H1 (cell line): ENCODE measurements at regions not wholly inside any gene's neighbourhood (a gene's known extent, or its start where the extent isn't known, plus 50 kb on each side); places are given as distances from the start of the nearest gene placed in this dataset.

ENCODE experiments used
- BCL11A ChIP-seq, 2 experiments: IDR thresholded peaks; one replicate each; pipeline ENCODE4 v1.6.1; 2011; ENCODE audit warnings: low read depth in 2 of 2, low read length in 2 of 2, mild to moderate bottlenecking in 2 of 2
- CHD1 ChIP-seq: IDR thresholded peaks from 2 replicates; pipeline ENCODE4 v1.6.1; 2012; ENCODE audit warnings: low read depth, low read length, improper control_type of control experiment
- CHD2 ChIP-seq: IDR thresholded peaks from 2 replicates; pipeline ENCODE4 v1.6.1; 2012; ENCODE audit warnings: low read length, improper control_type of control experiment
- CREB1 ChIP-seq: IDR thresholded peaks from 2 replicates; pipeline ENCODE4 v1.6.1; 2012; ENCODE audit warnings: inconsistent platforms
- CTCF ChIP-seq, 3 experiments: IDR thresholded peaks; 1 replicate in 2 of 3; 2 replicates in 1 of 3; pipeline versions ENCODE4 v1.5.1 to v1.6.1; 2011; ENCODE audit warnings: low read length in 3 of 3, mild to moderate bottlenecking in 3 of 3, inconsistent platforms in 2 of 3, low read depth in 1 of 3, moderate library complexity in 1 of 3; ENCODE audit not compliant: insufficient read depth in 1 of 3; ENCODE audit errors: control extremely low read depth in 1 of 3
- EP300 ChIP-seq, 2 experiments: IDR thresholded peaks; 1 replicate in 1 of 2; 2 replicates in 1 of 2; pipeline ENCODE4 v1.6.1; 2011 to 2012; ENCODE audit warnings: low read depth in 2 of 2, low read length in 2 of 2, mild to moderate bottlenecking in 2 of 2, borderline replicate concordance in 1 of 2, inconsistent platforms in 1 of 2, moderate library complexity in 1 of 2
- JUND ChIP-seq: IDR thresholded peaks from 2 replicates; pipeline ENCODE4 v1.6.1; 2011; ENCODE audit warnings: mild to moderate bottlenecking, improper control_type of control experiment, low read length
- MAFK ChIP-seq: IDR thresholded peaks from 2 replicates; pipeline ENCODE4 v1.6.1; 2012; ENCODE audit warnings: low read depth, mild to moderate bottlenecking, improper control_type of control experiment, low read length
- MAX ChIP-seq: IDR thresholded peaks from 2 replicates; pipeline ENCODE4 v1.6.1; 2012; ENCODE audit warnings: inconsistent platforms
- POLR2A ChIP-seq, 2 experiments: IDR thresholded peaks; 1 replicate in 1 of 2; 2 replicates in 1 of 2; pipeline ENCODE4 v1.6.1; 2011; ENCODE audit warnings: low read depth in 2 of 2, low read length in 2 of 2, mild to moderate bottlenecking in 2 of 2; ENCODE audit errors: control extremely low read depth in 1 of 2
- RAD21 ChIP-seq, 2 experiments: IDR thresholded peaks in 1 of 2; conservative IDR thresholded peaks in 1 of 2; 2 replicates each; pipeline ENCODE4 v1.6.1; 2011; ENCODE audit warnings: low read depth in 2 of 2, low read length in 2 of 2, improper control_type of control experiment in 1 of 2, inconsistent platforms in 1 of 2, mild to moderate bottlenecking in 1 of 2, moderate library complexity in 1 of 2
- SIN3A ChIP-seq, 2 experiments: IDR thresholded peaks in 1 of 2; conservative IDR thresholded peaks in 1 of 2; 2 replicates each; pipeline ENCODE4 v1.6.1; 2011 to 2012; ENCODE audit warnings: low read length in 2 of 2, improper control_type of control experiment in 1 of 2, low read depth in 1 of 2, mild to moderate bottlenecking in 1 of 2
- SP1 ChIP-seq: IDR thresholded peaks from 2 replicates; pipeline ENCODE4 v1.6.1; 2011; ENCODE audit warnings: low read depth, low read length
- USF2 ChIP-seq: IDR thresholded peaks from 2 replicates; pipeline ENCODE4 v1.6.1; 2011; ENCODE audit warnings: low read length, improper control_type of control experiment

- TF ChIP-seq SP1, result no peak
- no peak for TF ChIP-seq BCL11A (IDR thresholded peaks at IDR 0.05; ENCODE audit: low read depth in 2 of 2, low read length in 2 of 2)
- no peak for TF ChIP-seq MAFK
- TF ChIP-seq MAX, result no peak
- TF ChIP-seq CTCF (IDR thresholded peaks at IDR 0.05; ENCODE audit: control extremely low read depth in 1 of 3, insufficient read depth in 1 of 3, low read depth in 1 of 3, low read length in 3 of 3), result no peak
- TF ChIP-seq JUND, result no peak
- TF ChIP-seq CHD2, result no peak
- no peak for TF ChIP-seq SIN3A (conservative IDR thresholded peaks at IDR 0.05 in 1 of 2, IDR thresholded peaks at IDR 0.05 in 1 of 2; ENCODE audit: low read depth in 1 of 2, low read length in 2 of 2)
- no peak for TF ChIP-seq CHD1
- no peak for TF ChIP-seq CREB1
- no peak for TF ChIP-seq RAD21 (IDR thresholded peaks at IDR 0.05 in 1 of 2, conservative IDR thresholded peaks at IDR 0.05 in 1 of 2; ENCODE audit: low read depth in 2 of 2, low read length in 2 of 2)
- no peak for TF ChIP-seq EP300 (IDR thresholded peaks at IDR 0.05; ENCODE audit: borderline replicate concordance in 1 of 2, low read depth in 2 of 2, low read length in 2 of 2)
- no peak for TF ChIP-seq USF2
- no peak for TF ChIP-seq POLR2A (IDR thresholded peaks at IDR 0.05; ENCODE audit: control extremely low read depth in 1 of 2, low read depth in 2 of 2, low read length in 2 of 2)
These were observed 214.4 kb downstream of the TBX5 start for GRCh38 chr12:114191581-114191980.
